CD4-positive, alpha-beta T cell (primary cell): ENCODE measurements at regions not wholly inside any gene's neighbourhood (a gene's known extent, or its start where the extent isn't known, plus 50 kb on each side); places are given as distances from the start of the nearest gene placed in this dataset.
"Not testable (repeated sequence)": the region's sequence is repeated elsewhere in the genome, so short reads cannot be mapped to it uniquely, and the experiment has no call there.

Source experiments
- ATAC-seq: fragments of 200-7000 bp; cut with Tn5 transposase; one replicate; pipeline ENCODE4 v1.10.0; 2022; ENCODE audit warnings: mild to moderate bottlenecking; ENCODE audit not compliant: poor library complexity
- CTCF ChIA-PET: fragments of 350-600 bp; sonication (Branson Sonifier 250); formaldehyde crosslinking; loops from one replicate; lab custom pipeline; 2021; ENCODE audit warnings: antibody characterized with exemption, inconsistent platforms; lab: Charles Lee
- POLR2A ChIA-PET: fragments of 350-600 bp; sonication (Branson Sonifier 250); formaldehyde crosslinking; loops from one replicate; lab custom pipeline; 2021; ENCODE audit warnings: antibody characterized with exemption, inconsistent platforms; lab: Charles Lee
- DNase-seq, 14 experiments: peaks; one replicate each; pipeline ENCODE4 v3.0.0-alpha.2; 2013 to 2020; ENCODE audit warnings: mixed read lengths in 2 of 14
- H3K27ac ChIP-seq, 2 donors: one replicate each; pipeline versions ENCODE4 v1.5.1 to v1.7.0; 2013; ENCODE audit warnings: low read length in 2 of 2, low read depth in 1 of 2, mild to moderate bottlenecking in 1 of 2
- H3K27me3 ChIP-seq, 2 experiments: 1 replicate in 1 of 2; 2 replicates in 1 of 2; pipeline versions ENCODE4 v1.6.1 to v1.7.0; 2013; ENCODE audit warnings: low read length in 2 of 2, control low read depth in 1 of 2, mild to moderate bottlenecking in 1 of 2, moderate library complexity in 1 of 2; ENCODE audit not compliant: insufficient read depth in 2 of 2, control insufficient read depth in 1 of 2
- H3K36me3 ChIP-seq: one replicate; pipeline ENCODE4 v1.6.1; 2013; ENCODE audit warnings: low read length, control low read depth; ENCODE audit not compliant: insufficient read depth
- H3K4me1 ChIP-seq: one replicate; pipeline ENCODE4 v1.6.1; 2013; ENCODE audit warnings: low read length, control low read depth; ENCODE audit not compliant: insufficient read depth
- H3K4me3 ChIP-seq: one replicate; pipeline ENCODE4 v1.5.1; 2013; ENCODE audit warnings: mild to moderate bottlenecking, low read length, moderate library complexity
- H3K9me3 ChIP-seq, 2 experiments: 1 replicate in 1 of 2; 2 replicates in 1 of 2; pipeline versions ENCODE4 v1.6.1 to v1.7.0; 2013; ENCODE audit warnings: low read length in 2 of 2, mild to moderate bottlenecking in 2 of 2, control low read depth in 1 of 2, moderate library complexity in 1 of 2; ENCODE audit not compliant: control insufficient read depth in 1 of 2, insufficient read depth in 1 of 2
- H3K27ac Mint-ChIP-seq: one replicate; pipeline ENCODE4 v1.8.0; 2020; ENCODE audit warnings: mixed read lengths
- H3K27me3 Mint-ChIP-seq: one replicate; pipeline ENCODE4 v1.8.0; 2021; ENCODE audit warnings: mixed read lengths
- H3K36me3 Mint-ChIP-seq: one replicate; pipeline ENCODE4 v1.8.0; 2021; ENCODE audit warnings: low read depth, mixed read lengths
- H3K4me1 Mint-ChIP-seq: one replicate; pipeline ENCODE4 v1.8.0; 2021; ENCODE audit warnings: low read depth, mixed read lengths
- H3K4me3 Mint-ChIP-seq: one replicate; pipeline ENCODE4 v1.8.0; 2020; ENCODE audit warnings: mild to moderate bottlenecking, mixed read lengths
- H3K9me3 Mint-ChIP-seq: one replicate; pipeline ENCODE4 v1.8.0; 2020; ENCODE audit warnings: mixed read lengths
- intact Hi-C, 2 experiments: fragments of 100-400 bp; cut with DNase I in 1 of 2; cut with micrococcal nuclease in 1 of 2; formaldehyde crosslinking; loops; one replicate each; pipeline versions ENCODE4 v1.15.1 to v1.9.0; 2023 to 2025; cut with DNase I, micrococcal nuclease
- TF ChIP-seq, protein P1 (sequence below): fragments of 200-600 bp; IDR thresholded peaks from one replicate; pipeline ENCODE4 v1.8.0; 2022; ENCODE audit warnings: antibody characterized with exemption, mild to moderate bottlenecking

DNA sequence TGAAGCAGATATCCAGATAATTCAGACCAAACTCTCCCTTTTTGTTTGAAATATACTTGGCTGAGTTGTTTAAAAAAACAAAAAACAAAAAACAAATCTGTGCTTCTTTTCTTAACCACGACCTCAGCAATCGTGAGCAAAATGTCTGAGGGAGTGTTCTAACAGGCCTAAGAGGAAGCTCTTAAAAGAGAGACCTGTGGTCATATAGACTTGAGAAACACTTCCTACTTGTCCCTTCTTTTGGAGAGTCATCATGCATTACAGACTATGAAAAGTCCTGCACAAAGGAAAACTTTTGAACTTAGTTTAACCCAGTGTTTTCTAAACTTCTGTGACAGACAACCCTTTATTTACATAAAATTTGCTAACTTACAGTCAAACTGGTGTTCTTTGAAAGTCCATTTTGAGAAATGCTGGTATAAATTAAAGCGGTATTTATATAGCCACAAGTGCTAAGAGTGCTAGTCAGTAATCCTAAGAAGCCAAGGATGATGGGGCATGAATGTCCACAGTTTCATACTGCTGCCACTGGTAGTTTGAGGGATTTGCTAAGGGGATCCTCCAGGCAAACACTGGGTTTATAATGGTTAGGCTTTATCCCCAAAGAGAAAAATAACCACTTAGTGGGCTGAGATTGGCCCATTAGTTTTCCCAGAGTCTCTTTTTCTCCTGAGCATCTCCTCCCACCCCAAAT, 199.8 kb downstream of the LRRC70 start:
- Mint-ChIP-seq H3K27ac (no peak overlapping the region), H3K4me1 (no peaks in the 10 kb centered on the region), H3K36me3 (no peaks in the 10 kb centered on the region), H3K9me3 (no peaks in the 10 kb centered on the region), H3K4me3 (no peak overlapping the region), H3K27me3 (peaks cover 6% of the 10 kb centered on the region)
- intact Hi-C loops = loop anchor here (1.0 to 5.0 kb wide), 3 partner anchors 317 to 336 kb away; no protein-coding TSS in a partner anchor
- Histone ChIP-seq H3K36me3 (no peaks in the 10 kb centered on the region), H3K27me3 (no peaks in the 10 kb centered on the region), H3K4me1 (no peaks in the 10 kb centered on the region), H3K4me3 (no peak overlapping the region), H3K9me3 (no peaks in the 10 kb centered on the region), H3K27ac (no peak overlapping the region)
- DNase-seq (peak in 2 of 14 experiments; percentile 3 to 8), ATAC-seq (no peak)
- POLR2A ChIA-PET = interaction anchor here (0.7 kb wide), 1 partner anchor 189 kb away, joined by 4 read pairs; no protein-coding TSS in a partner anchor
- TF ChIP-seq, protein P1, sequence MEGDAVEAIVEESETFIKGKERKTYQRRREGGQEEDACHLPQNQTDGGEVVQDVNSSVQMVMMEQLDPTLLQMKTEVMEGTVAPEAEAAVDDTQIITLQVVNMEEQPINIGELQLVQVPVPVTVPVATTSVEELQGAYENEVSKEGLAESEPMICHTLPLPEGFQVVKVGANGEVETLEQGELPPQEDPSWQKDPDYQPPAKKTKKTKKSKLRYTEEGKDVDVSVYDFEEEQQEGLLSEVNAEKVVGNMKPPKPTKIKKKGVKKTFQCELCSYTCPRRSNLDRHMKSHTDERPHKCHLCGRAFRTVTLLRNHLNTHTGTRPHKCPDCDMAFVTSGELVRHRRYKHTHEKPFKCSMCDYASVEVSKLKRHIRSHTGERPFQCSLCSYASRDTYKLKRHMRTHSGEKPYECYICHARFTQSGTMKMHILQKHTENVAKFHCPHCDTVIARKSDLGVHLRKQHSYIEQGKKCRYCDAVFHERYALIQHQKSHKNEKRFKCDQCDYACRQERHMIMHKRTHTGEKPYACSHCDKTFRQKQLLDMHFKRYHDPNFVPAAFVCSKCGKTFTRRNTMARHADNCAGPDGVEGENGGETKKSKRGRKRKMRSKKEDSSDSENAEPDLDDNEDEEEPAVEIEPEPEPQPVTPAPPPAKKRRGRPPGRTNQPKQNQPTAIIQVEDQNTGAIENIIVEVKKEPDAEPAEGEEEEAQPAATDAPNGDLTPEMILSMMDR = no peak
- CTCF ChIA-PET = interaction anchor here (1.0 to 1.7 kb wide), 2 partner anchors 316 to 324 kb away, joined by 3 read pairs; no protein-coding TSS in a partner anchor

DNA sequence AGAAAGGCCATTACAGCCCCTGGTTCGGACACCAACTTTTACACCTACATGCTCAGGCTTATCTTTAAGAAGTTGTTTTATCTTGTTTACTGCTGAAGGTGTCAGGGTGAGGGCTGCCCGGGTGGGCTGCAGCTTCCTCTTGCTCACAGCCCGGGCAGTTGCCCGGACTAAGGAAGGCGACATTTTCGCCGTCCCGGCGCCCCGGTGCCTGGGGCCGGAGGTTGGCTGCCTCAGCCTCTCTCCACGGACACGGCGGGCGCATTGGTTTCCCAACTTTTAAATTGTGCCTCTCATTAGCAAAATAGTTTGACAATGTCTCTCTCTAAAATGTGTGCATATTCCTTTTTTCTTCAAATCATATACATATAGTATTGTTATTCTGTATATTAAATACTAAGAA, 198.5 kb downstream of the LRRC70 start:
- H3K27ac Mint-ChIP-seq, POLR2A ChIA-PET, H3K36me3 Mint-ChIP-seq, CTCF ChIA-PET, ATAC-seq, H3K9me3 ChIP-seq, H3K4me3 Mint-ChIP-seq, H3K27me3 ChIP-seq, DNase-seq, H3K36me3 ChIP-seq, H3K27ac ChIP-seq, H3K27me3 Mint-ChIP-seq, H3K4me1 ChIP-seq, H3K9me3 Mint-ChIP-seq, H3K4me3 ChIP-seq, H3K4me1 Mint-ChIP-seq: not testable (repeated sequence)
- intact Hi-C loops = loop anchor here in 1 of 2 experiments (5.0 kb wide), 1 partner anchor 335 kb away; no protein-coding TSS in a partner anchor

DNA sequence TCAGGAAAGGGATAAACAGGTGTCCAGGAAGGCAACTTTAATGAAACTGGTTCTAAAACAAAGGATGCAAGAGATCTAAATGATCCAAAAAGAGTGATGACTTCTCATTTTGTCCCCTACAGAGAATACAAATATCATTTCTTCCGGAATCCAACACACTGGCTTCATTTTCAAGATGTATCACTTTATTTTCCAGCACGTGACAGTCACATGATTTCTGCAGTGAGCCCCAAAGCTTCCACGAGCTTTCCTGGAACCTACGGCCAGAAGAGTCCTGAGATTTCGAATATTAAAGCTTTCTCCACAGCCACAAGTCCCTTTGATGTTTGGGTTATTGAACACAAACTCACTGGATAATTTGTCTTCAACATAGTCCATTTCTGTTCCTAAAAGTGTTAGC, 198.0 kb downstream of the LRRC70 start:
- H3K4me1 Mint-ChIP-seq, H3K27ac ChIP-seq, H3K4me3 ChIP-seq, H3K9me3 Mint-ChIP-seq, H3K27ac Mint-ChIP-seq, H3K27me3 ChIP-seq, H3K36me3 ChIP-seq, H3K9me3 ChIP-seq, H3K4me1 ChIP-seq, CTCF ChIA-PET, H3K4me3 Mint-ChIP-seq, DNase-seq, POLR2A ChIA-PET, H3K27me3 Mint-ChIP-seq, ATAC-seq, H3K36me3 Mint-ChIP-seq: not testable (repeated sequence)
- intact Hi-C loops = loop anchor here in 1 of 2 experiments (5.0 kb wide), 1 partner anchor 334 kb away; no protein-coding TSS in a partner anchor

DNA sequence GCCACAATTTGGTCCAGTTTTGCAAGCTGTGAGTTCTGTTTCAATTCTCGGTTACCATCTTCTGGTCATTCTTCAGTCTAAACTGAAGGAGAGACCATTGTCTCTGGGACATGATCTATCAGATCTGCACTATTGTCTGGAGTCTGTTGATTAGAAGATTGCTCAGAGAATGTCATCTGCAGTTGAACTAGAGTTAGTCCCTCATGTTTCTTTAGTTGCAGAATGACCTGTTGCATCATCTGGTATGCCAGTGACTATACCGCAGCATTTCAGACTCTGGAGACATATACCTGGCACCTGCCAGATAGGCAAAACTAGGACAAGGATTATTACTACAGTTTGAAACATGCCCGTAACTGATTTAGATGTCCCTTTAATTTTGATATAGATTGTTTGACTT, 194.8 kb downstream of the LRRC70 start:
- no peaks in the 10 kb centered on the region for H3K36me3 Mint-ChIP-seq
- no peaks in the 10 kb centered on the region for H3K4me1 Mint-ChIP-seq
- intact Hi-C loops = no loop called here
- Histone ChIP-seq H3K4me3 (no peak overlapping the region), H3K9me3 (no peaks in the 10 kb centered on the region), H3K27me3 (no peaks in the 10 kb centered on the region), H3K4me1 (no peaks in the 10 kb centered on the region), H3K27ac (no peak overlapping the region), H3K36me3 (no peaks in the 10 kb centered on the region)
- peaks cover 9% of the 10 kb centered on the region for H3K27me3 Mint-ChIP-seq
- no peak overlapping the region for H3K4me3 Mint-ChIP-seq
- no peak for DNase-seq
- ChIA-PET POLR2A (no interaction called here), CTCF (no interaction called here)
- ATAC-seq = no peak
- TF ChIP-seq, protein P1 = no peak
- H3K27ac Mint-ChIP-seq = no peak overlapping the region
- H3K9me3 Mint-ChIP-seq = no peaks in the 10 kb centered on the region
